ENCODE measurements at regions not wholly inside any gene's neighbourhood (a gene's known extent, or its start where the extent isn't known, plus 50 kb on each side); places are given as distances from the start of the nearest gene placed in this dataset.

DNA sequence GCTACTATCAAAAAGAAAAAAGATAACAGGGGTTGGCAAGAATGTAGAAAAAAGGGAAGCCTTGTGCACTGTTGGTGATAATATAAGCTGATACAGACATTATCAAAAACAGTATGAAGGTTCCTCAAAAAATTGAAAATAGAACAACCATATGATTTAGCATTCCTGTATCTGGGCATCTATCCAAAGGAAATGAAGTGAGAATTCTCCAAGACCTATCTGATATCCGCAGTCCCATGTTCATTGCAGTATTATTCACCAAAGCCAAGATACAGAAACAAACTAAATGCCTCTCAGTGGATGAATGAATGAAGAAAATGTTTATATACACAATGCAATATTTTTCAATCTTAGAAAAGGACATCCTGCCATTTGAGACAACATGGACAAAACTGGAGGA is 1943.3 kb downstream of the MAT2B start:
- H3K4me3 ChIP-seq (ENCODE audit: low read length): no peak overlapping the region
- no peaks in the 10 kb centered on the region for H3K27me3 ChIP-seq (ENCODE audit: control insufficient read depth, insufficient read depth, low read length)
- no peaks in the 10 kb centered on the region for H3K9me3 ChIP-seq (ENCODE audit: control insufficient read depth, low read length)
- no peak overlapping the region for H3K9ac ChIP-seq (ENCODE audit: low read length)
- no peaks in the 10 kb centered on the region for H3K4me1 ChIP-seq (ENCODE audit: control insufficient read depth, insufficient read depth, low read length)
- H3K36me3 ChIP-seq (ENCODE audit: control insufficient read depth, insufficient read depth, low read length): no peaks in the 10 kb centered on the region

GRCh38 chr5:165457859-165458481 is 1952.6 kb downstream of the MAT2B start:
- H3K9me3 ChIP-seq (ENCODE audit: control insufficient read depth, low read length): no peaks in the 10 kb centered on the region
- H3K9ac ChIP-seq (ENCODE audit: low read length): no peak overlapping the region
- no peaks in the 10 kb centered on the region for H3K36me3 ChIP-seq (ENCODE audit: control insufficient read depth, insufficient read depth, low read length)
- no peak overlapping the region for H3K4me3 ChIP-seq (ENCODE audit: low read length)
- H3K27me3 ChIP-seq (ENCODE audit: control insufficient read depth, insufficient read depth, low read length): no peaks in the 10 kb centered on the region
- H3K4me1 ChIP-seq (ENCODE audit: control insufficient read depth, insufficient read depth, low read length): no peaks in the 10 kb centered on the region

DNA sequence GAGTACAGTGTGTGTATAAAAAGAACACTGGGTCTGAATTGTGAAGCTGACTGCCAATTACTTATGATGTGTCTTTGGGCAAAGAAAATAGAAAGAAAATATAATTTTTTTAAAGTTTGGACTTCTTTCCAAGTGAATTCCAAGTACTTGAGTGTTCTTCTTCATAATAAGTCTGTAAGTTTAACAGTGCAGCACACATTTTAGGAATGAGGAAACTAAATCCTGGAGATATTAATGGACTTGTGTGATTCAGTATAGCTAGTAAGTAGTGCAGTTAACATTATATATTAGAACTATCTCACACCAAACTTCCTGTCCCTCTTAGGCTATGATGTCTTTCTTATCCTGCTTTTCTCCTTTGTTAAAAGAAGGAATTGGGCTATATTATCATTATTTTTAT is 1953.8 kb downstream of the MAT2B start:
- Histone ChIP-seq H3K27me3 (ENCODE audit: control insufficient read depth, insufficient read depth, low read length) (no peaks in the 10 kb centered on the region), H3K9ac (ENCODE audit: low read length) (no peak overlapping the region), H3K4me1 (ENCODE audit: control insufficient read depth, insufficient read depth, low read length) (no peaks in the 10 kb centered on the region), H3K4me3 (ENCODE audit: low read length) (no peak overlapping the region), H3K9me3 (ENCODE audit: control insufficient read depth, low read length) (no peaks in the 10 kb centered on the region), H3K36me3 (ENCODE audit: control insufficient read depth, insufficient read depth, low read length) (no peaks in the 10 kb centered on the region)

DNA sequence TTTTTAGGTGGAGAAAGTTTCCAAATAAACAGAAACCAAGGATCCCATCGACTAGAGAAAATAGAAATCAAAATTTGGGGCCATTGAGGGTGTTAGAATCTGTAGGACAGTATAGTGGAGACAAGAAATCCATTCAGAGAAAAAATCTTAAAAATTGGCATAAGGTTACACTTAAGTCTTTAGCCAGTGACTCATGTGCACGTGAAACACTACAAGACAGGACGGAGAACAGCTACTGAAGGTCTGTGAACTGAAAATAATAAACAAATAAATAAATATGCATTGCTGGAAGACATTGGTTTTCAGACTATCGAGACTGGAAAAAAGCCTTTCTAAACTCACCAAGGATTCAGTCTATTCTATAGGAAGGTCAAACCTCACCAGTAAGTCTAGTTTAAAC is 1955.5 kb downstream of the MAT2B start:
- peaks cover 11% of the 10 kb centered on the region for H3K4me1 ChIP-seq (ENCODE audit: control insufficient read depth, insufficient read depth, low read length)
- H3K27me3 ChIP-seq (ENCODE audit: control insufficient read depth, insufficient read depth, low read length): no peaks in the 10 kb centered on the region
- no peaks in the 10 kb centered on the region for H3K9me3 ChIP-seq (ENCODE audit: control insufficient read depth, low read length)
- no peak overlapping the region for H3K9ac ChIP-seq (ENCODE audit: low read length)
- no peaks in the 10 kb centered on the region for H3K36me3 ChIP-seq (ENCODE audit: control insufficient read depth, insufficient read depth, low read length)
- H3K4me3 ChIP-seq (ENCODE audit: low read length): no peak overlapping the region

DNA sequence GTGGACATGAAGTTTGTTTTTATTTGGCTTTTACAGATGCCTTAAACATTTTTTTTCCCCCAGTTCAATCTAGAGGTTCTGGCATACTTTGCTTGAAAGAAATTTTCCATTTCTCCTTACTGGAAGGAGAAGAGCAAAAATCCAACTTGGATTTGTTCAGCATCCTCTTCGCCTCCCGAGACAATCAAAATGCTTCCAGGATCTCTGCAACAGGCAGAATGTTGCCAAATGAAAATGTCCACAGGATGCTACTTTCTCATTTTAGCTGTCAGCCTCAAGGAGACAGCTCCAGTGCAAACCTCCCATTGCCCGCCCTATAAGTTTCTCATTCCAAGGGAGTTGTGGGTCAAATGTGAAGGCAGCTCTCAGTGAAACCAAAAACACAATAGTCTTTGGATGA is 1972.1 kb downstream of the MAT2B start:
- Histone ChIP-seq H3K27me3 (ENCODE audit: control insufficient read depth, insufficient read depth, low read length) (no peaks in the 10 kb centered on the region), H3K4me3 (ENCODE audit: low read length) (no peak overlapping the region), H3K9me3 (ENCODE audit: control insufficient read depth, low read length) (no peaks in the 10 kb centered on the region), H3K9ac (ENCODE audit: low read length) (no peak overlapping the region), H3K4me1 (ENCODE audit: control insufficient read depth, insufficient read depth, low read length) (no peaks in the 10 kb centered on the region), H3K36me3 (ENCODE audit: control insufficient read depth, insufficient read depth, low read length) (no peaks in the 10 kb centered on the region)

- Histone ChIP-seq H3K36me3 (ENCODE audit: control insufficient read depth, insufficient read depth, low read length) (no peaks in the 10 kb centered on the region), H3K27me3 (ENCODE audit: control insufficient read depth, insufficient read depth, low read length) (no peaks in the 10 kb centered on the region), H3K4me1 (ENCODE audit: control insufficient read depth, insufficient read depth, low read length) (peaks cover 4% of the 10 kb centered on the region), H3K9ac (ENCODE audit: low read length) (no peak overlapping the region), H3K9me3 (ENCODE audit: control insufficient read depth, low read length) (no peaks in the 10 kb centered on the region), H3K4me3 (ENCODE audit: low read length) (no peak overlapping the region)
Observed at GRCh38 chr5:165495829-165496380, 1990.5 kb downstream of the MAT2B start.

DNA sequence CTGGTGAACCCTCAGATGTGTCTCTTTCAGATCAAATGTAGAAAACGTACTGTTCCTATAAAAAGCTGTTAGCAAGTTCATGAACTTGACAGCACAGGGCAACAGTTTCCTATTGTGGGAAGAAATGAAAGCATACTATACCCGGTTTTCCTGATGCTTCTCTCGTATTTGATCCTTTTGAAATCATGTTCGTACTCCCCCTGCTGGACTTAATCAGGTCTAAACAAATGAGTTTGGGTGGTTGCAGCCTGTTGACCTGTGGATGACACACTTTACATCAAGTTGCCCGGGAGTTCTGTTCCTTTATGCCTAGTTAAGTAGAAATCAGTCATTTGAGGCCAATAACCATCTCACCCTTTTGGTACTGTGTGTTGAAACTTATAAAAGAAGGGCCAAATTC is 1992.3 kb downstream of the MAT2B start:
- no peaks in the 10 kb centered on the region for H3K27me3 ChIP-seq (ENCODE audit: control insufficient read depth, insufficient read depth, low read length)
- H3K4me3 ChIP-seq (ENCODE audit: low read length): no peak overlapping the region
- H3K9me3 ChIP-seq (ENCODE audit: control insufficient read depth, low read length): no peaks in the 10 kb centered on the region
- no peaks in the 10 kb centered on the region for H3K36me3 ChIP-seq (ENCODE audit: control insufficient read depth, insufficient read depth, low read length)
- no peak overlapping the region for H3K9ac ChIP-seq (ENCODE audit: low read length)
- peaks cover 4% of the 10 kb centered on the region for H3K4me1 ChIP-seq (ENCODE audit: control insufficient read depth, insufficient read depth, low read length)

- Histone ChIP-seq H3K9ac (ENCODE audit: low read length) (no peak overlapping the region), H3K9me3 (ENCODE audit: control insufficient read depth, low read length) (no peaks in the 10 kb centered on the region), H3K4me1 (ENCODE audit: control insufficient read depth, insufficient read depth, low read length) (no peaks in the 10 kb centered on the region), H3K36me3 (ENCODE audit: control insufficient read depth, insufficient read depth, low read length) (no peaks in the 10 kb centered on the region), H3K27me3 (ENCODE audit: control insufficient read depth, insufficient read depth, low read length) (no peaks in the 10 kb centered on the region), H3K4me3 (ENCODE audit: low read length) (no peak overlapping the region)
Observed at GRCh38 chr5:165502893-165503691, 1997.7 kb downstream of the MAT2B start.

DNA sequence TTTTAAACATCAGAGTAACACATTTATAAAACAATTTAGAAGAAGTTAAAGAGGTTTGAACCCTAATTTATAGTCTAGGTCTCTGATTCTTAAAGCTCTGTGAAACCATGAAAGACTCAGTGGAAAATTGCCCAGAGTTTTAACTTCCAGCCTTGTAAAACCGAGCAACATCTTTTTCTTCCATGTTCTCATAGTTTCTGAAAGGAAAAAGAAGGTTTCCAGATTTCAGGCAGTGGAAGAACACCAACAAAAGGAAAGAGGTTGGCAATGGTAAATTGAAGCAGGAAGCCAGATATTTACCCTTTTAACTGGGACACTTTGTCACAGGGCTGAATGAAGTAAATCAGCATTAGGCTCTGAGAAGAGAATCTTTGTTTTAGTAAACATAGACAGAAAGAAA is 1999.3 kb downstream of the MAT2B start:
- H3K9ac ChIP-seq (ENCODE audit: low read length): no peak overlapping the region
- no peak overlapping the region for H3K4me3 ChIP-seq (ENCODE audit: low read length)
- H3K9me3 ChIP-seq (ENCODE audit: control insufficient read depth, low read length): no peaks in the 10 kb centered on the region
- H3K4me1 ChIP-seq (ENCODE audit: control insufficient read depth, insufficient read depth, low read length): no peaks in the 10 kb centered on the region
- no peaks in the 10 kb centered on the region for H3K27me3 ChIP-seq (ENCODE audit: control insufficient read depth, insufficient read depth, low read length)
- H3K36me3 ChIP-seq (ENCODE audit: control insufficient read depth, insufficient read depth, low read length): no peaks in the 10 kb centered on the region

GRCh38 chr5:165508286-165508685 is 2002.9 kb downstream of the MAT2B start:
- no peak overlapping the region for H3K9ac ChIP-seq (ENCODE audit: low read length)
- H3K27me3 ChIP-seq (ENCODE audit: control insufficient read depth, insufficient read depth, low read length): no peaks in the 10 kb centered on the region
- no peaks in the 10 kb centered on the region for H3K4me1 ChIP-seq (ENCODE audit: control insufficient read depth, insufficient read depth, low read length)
- H3K36me3 ChIP-seq (ENCODE audit: control insufficient read depth, insufficient read depth, low read length): no peaks in the 10 kb centered on the region
- H3K4me3 ChIP-seq (ENCODE audit: low read length): no peak overlapping the region
- H3K9me3 ChIP-seq (ENCODE audit: control insufficient read depth, low read length): no peaks in the 10 kb centered on the region

DNA sequence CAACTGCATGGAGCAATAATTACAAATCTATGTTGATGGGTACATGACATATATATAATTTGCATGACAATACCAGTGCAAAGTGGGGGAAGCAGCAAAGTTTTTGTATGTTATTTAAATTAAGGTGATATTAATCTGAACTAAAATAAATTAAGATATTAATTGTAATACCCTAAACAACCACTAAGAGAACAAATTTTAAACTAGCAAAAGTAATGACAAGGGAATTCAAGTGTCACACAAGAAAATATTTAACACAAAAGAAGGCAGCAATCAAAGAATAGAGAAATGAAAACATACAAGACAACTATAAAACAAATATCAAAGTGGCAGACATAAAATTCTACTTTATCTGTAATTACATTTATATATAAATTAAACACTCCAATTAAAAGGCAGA is 2003.4 kb downstream of the MAT2B start:
- Histone ChIP-seq H3K9ac (ENCODE audit: low read length) (no peak overlapping the region), H3K27me3 (ENCODE audit: control insufficient read depth, insufficient read depth, low read length) (no peaks in the 10 kb centered on the region), H3K36me3 (ENCODE audit: control insufficient read depth, insufficient read depth, low read length) (no peaks in the 10 kb centered on the region), H3K4me1 (ENCODE audit: control insufficient read depth, insufficient read depth, low read length) (no peaks in the 10 kb centered on the region), H3K4me3 (ENCODE audit: low read length) (no peak overlapping the region), H3K9me3 (ENCODE audit: control insufficient read depth, low read length) (no peaks in the 10 kb centered on the region)

- H3K4me1 ChIP-seq (ENCODE audit: control insufficient read depth, insufficient read depth, low read length): no peaks in the 10 kb centered on the region
- no peaks in the 10 kb centered on the region for H3K9me3 ChIP-seq (ENCODE audit: control insufficient read depth, low read length)
- H3K36me3 ChIP-seq (ENCODE audit: control insufficient read depth, insufficient read depth, low read length): no peaks in the 10 kb centered on the region
- no peak overlapping the region for H3K9ac ChIP-seq (ENCODE audit: low read length)
- no peak overlapping the region for H3K4me3 ChIP-seq (ENCODE audit: low read length)
- H3K27me3 ChIP-seq (ENCODE audit: control insufficient read depth, insufficient read depth, low read length): no peaks in the 10 kb centered on the region
Observed at GRCh38 chr5:165521816-165522610, 2016.6 kb downstream of the MAT2B start.

All from mucosa of stomach (tissue), 1 donor.